ENCODE measurements at regions not wholly inside any gene's neighbourhood (a gene's known extent, or its start where the extent isn't known, plus 50 kb on each side); places are given as distances from the start of the nearest gene placed in this dataset.

- no peaks in the 10 kb centered on the region for H3K9me3 ChIP-seq (ENCODE audit: low read length)
- no peaks in the 10 kb centered on the region for H4K20me1 ChIP-seq (ENCODE audit: insufficient read depth)
- no peaks in the 10 kb centered on the region for H3K79me2 ChIP-seq (replicated peaks; ENCODE audit: insufficient read depth, low read length)
- H3K4me2 ChIP-seq (ENCODE audit: low read length), result no peak overlapping the region
- no peak overlapping the region for H3K4me3 ChIP-seq (ENCODE audit: low read length)
- H2AFZ ChIP-seq (ENCODE audit: low read depth, low read length), result no peak overlapping the region
- H3K9me2 ChIP-seq (ENCODE audit: insufficient read depth, low read length), result no peaks in the 10 kb centered on the region
- H3K27ac ChIP-seq (ENCODE audit: low read length), result no peak overlapping the region
- no peak overlapping the region for H3K9ac ChIP-seq (ENCODE audit: low read length)
- no peaks in the 10 kb centered on the region for H3K27me3 ChIP-seq (ENCODE audit: insufficient read depth, low read depth, low read length)
- no peaks in the 10 kb centered on the region for H3F3A ChIP-seq (ENCODE audit: insufficient read depth, low read length, poor library complexity, severe bottlenecking)
- TF ChIP-seq, protein P1, sequence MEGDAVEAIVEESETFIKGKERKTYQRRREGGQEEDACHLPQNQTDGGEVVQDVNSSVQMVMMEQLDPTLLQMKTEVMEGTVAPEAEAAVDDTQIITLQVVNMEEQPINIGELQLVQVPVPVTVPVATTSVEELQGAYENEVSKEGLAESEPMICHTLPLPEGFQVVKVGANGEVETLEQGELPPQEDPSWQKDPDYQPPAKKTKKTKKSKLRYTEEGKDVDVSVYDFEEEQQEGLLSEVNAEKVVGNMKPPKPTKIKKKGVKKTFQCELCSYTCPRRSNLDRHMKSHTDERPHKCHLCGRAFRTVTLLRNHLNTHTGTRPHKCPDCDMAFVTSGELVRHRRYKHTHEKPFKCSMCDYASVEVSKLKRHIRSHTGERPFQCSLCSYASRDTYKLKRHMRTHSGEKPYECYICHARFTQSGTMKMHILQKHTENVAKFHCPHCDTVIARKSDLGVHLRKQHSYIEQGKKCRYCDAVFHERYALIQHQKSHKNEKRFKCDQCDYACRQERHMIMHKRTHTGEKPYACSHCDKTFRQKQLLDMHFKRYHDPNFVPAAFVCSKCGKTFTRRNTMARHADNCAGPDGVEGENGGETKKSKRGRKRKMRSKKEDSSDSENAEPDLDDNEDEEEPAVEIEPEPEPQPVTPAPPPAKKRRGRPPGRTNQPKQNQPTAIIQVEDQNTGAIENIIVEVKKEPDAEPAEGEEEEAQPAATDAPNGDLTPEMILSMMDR (IDR thresholded peaks at IDR 0.05; ENCODE audit: poor library complexity, severe bottlenecking), result no peak
- TF ChIP-seq TAF1 (IDR thresholded peaks at IDR 0.05; ENCODE audit: low read depth) (no peak), POLR2AphosphoS5 (IDR thresholded peaks at IDR 0.05) (no peak), MXI1 (conservative IDR thresholded peaks at IDR 0.05; ENCODE audit: poor library complexity, severe bottlenecking) (no peak)
- H3K36me3 ChIP-seq (ENCODE audit: insufficient read depth, low read length), result no peaks in the 10 kb centered on the region
Measured at GRCh38 chr5:167745868-167746267, 545.6 kb upstream of the WWC1 start.

- Histone ChIP-seq H3F3A (ENCODE audit: insufficient read depth, low read length, poor library complexity, severe bottlenecking) (no peaks in the 10 kb centered on the region), H3K27ac (ENCODE audit: low read length) (no peak overlapping the region), H3K36me3 (ENCODE audit: insufficient read depth, low read length) (no peaks in the 10 kb centered on the region), H4K20me1 (ENCODE audit: insufficient read depth) (no peaks in the 10 kb centered on the region), H3K79me2 (replicated peaks; ENCODE audit: insufficient read depth, low read length) (no peaks in the 10 kb centered on the region), H3K9me3 (ENCODE audit: low read length) (no peaks in the 10 kb centered on the region), H2AFZ (ENCODE audit: low read depth, low read length) (no peak overlapping the region), H3K9me2 (ENCODE audit: insufficient read depth, low read length) (no peaks in the 10 kb centered on the region), H3K27me3 (ENCODE audit: insufficient read depth, low read depth, low read length) (no peaks in the 10 kb centered on the region), H3K4me3 (ENCODE audit: low read length) (no peak overlapping the region), H3K4me2 (ENCODE audit: low read length) (no peak overlapping the region), H3K9ac (ENCODE audit: low read length) (no peak overlapping the region)
- TF ChIP-seq MXI1 (conservative IDR thresholded peaks at IDR 0.05; ENCODE audit: poor library complexity, severe bottlenecking) (no peak), EP300 (conservative IDR thresholded peaks at IDR 0.05; ENCODE audit: poor library complexity, severe bottlenecking) (no peak), POLR2AphosphoS5 (IDR thresholded peaks at IDR 0.05) (no peak), SMC3 (conservative IDR thresholded peaks at IDR 0.05; ENCODE audit: poor library complexity) (no peak), EZH2 (IDR thresholded peaks at IDR 0.05; ENCODE audit: borderline replicate concordance, insufficient read depth, low read length, poor library complexity, severe bottlenecking) (no peak), TAF1 (IDR thresholded peaks at IDR 0.05; ENCODE audit: low read depth) (no peak), RAD21 (conservative IDR thresholded peaks at IDR 0.05) (no peak), REST (IDR thresholded peaks at IDR 0.05; ENCODE audit: borderline replicate concordance) (no peak)
- TF ChIP-seq, protein P1 (IDR thresholded peaks at IDR 0.05; ENCODE audit: poor library complexity, severe bottlenecking), result no peak
Measured at GRCh38 chr5:167750586-167750985, 540.9 kb upstream of the WWC1 start.
